Left lung (tissue), 4 donors: ENCODE measurements at regions not wholly inside any gene's neighbourhood (a gene's known extent, or its start where the extent isn't known, plus 50 kb on each side); places are given as distances from the start of the nearest gene placed in this dataset.

Experiments
- ATAC-seq: fragments of 200-7000 bp; cut with Tn5 transposase; one replicate; pipeline ENCODE4 v1.9.1; 2020; ENCODE audit warnings: moderate library complexity
- DNase-seq, 4 donors: peaks; one replicate each; pipeline ENCODE4 v3.0.0-alpha.2; 2013 to 2020
- H3K27ac ChIP-seq, 2 donors: fragments of 200-600 bp; sonication (generic) in 1 of 2; one replicate each; pipeline versions ENCODE4 v1.5.0 to v1.8.0; 2020 to 2021
- H3K27me3 ChIP-seq, 2 donors: fragments of 200-600 bp; sonication (generic) in 1 of 2; one replicate each; pipeline versions ENCODE4 v1.5.0 to v1.8.0; 2020 to 2021
- H3K36me3 ChIP-seq, 2 donors: fragments of 200-600 bp; sonication (generic) in 1 of 2; one replicate each; pipeline versions ENCODE4 v1.5.0 to v1.8.0; 2020 to 2021
- H3K4me1 ChIP-seq, 2 donors: fragments of 200-600 bp; one replicate each; pipeline ENCODE4 v1.8.0; 2021
- H3K4me3 ChIP-seq, 2 donors: fragments of 200-600 bp; sonication (generic) in 1 of 2; one replicate each; pipeline versions ENCODE4 v1.5.0 to v1.8.0; 2020 to 2021; ENCODE audit warnings: mild to moderate bottlenecking in 1 of 2
- H3K9me3 ChIP-seq, 2 donors: fragments of 200-600 bp; sonication (generic) in 1 of 2; one replicate each; pipeline versions ENCODE4 v1.5.0 to v1.8.0; 2020 to 2021
- intact Hi-C, 2 donors: fragments of 100-400 bp; cut with DNase I; formaldehyde crosslinking; loops; one replicate each; pipeline versions ENCODE4 v1.11.2 to v1.14.2; 2022
- TF ChIP-seq, protein P1 (sequence below), 2 donors: fragments of 200-600 bp; sonication (generic) in 1 of 2; IDR thresholded peaks; one replicate each; pipeline versions ENCODE4 v1.5.0 to v1.8.0; 2021; ENCODE audit warnings: antibody characterized with exemption in 2 of 2
- donor health status: DM: no; HTN: yes; CAD: no.
- donor health status: DM: no; HTN: no; CAD: no.

DNA sequence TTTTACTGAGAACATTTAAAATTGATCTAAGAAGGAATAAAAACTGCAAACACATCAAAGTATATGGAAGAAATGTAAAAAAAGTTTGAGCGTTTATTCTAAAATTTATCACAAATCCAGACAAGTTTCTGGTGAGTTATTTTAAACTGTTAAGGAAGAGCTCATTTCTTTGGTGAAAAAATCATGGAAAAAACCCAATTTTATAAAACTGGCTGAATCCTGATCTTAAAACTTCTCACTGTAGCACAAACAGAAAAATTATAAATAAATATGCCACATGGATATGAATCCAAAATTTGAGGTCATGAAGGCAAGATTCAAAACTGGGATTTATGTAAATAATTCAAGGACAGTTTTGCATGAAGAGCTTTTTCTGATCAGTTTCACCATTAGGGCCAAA is 205.1 kb upstream of the RGMA start:
- TF ChIP-seq, protein P1, sequence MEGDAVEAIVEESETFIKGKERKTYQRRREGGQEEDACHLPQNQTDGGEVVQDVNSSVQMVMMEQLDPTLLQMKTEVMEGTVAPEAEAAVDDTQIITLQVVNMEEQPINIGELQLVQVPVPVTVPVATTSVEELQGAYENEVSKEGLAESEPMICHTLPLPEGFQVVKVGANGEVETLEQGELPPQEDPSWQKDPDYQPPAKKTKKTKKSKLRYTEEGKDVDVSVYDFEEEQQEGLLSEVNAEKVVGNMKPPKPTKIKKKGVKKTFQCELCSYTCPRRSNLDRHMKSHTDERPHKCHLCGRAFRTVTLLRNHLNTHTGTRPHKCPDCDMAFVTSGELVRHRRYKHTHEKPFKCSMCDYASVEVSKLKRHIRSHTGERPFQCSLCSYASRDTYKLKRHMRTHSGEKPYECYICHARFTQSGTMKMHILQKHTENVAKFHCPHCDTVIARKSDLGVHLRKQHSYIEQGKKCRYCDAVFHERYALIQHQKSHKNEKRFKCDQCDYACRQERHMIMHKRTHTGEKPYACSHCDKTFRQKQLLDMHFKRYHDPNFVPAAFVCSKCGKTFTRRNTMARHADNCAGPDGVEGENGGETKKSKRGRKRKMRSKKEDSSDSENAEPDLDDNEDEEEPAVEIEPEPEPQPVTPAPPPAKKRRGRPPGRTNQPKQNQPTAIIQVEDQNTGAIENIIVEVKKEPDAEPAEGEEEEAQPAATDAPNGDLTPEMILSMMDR (IDR thresholded peaks at IDR 0.05) = no peak
- ATAC-seq (no peak), DNase-seq (no peak)
- Histone ChIP-seq H3K4me3 (no peak overlapping the region), H3K27ac (no peak overlapping the region), H3K4me1 (no peaks in the 10 kb centered on the region), H3K36me3 (no peaks in the 10 kb centered on the region), H3K27me3 (peaks cover 0 to 16% of the 10 kb centered on the region in 2 donors), H3K9me3 (no peaks in the 10 kb centered on the region)
- intact Hi-C loops = no loop called here

DNA sequence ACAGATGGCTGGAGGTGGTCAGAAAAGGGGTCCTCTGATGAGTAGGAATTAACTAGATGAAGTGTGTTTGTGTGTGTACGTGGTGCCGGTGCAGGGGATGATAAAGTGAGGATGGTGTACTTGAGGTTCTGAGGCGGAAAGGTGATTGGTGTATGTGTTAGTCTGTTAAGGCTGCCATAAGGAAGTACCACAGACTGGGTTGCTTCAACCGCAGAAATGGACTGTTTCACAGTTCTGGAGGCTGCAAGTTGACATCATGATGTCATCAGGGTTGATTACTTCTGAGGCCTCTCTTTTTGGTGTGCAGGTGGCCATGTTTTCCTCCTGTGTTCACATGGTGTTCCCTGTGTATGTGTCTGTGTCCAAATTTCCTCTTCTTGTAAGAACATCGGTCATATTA is 202.4 kb upstream of the RGMA start:
- TF ChIP-seq, protein P1 (IDR thresholded peaks at IDR 0.05) = no peak
- no peak for DNase-seq
- no peak for ATAC-seq

GRCh38 chr15:93290618-93290946 is 201.6 kb upstream of the RGMA start:
- DNase-seq (no peak), ATAC-seq (no peak)
- no peaks in the 10 kb centered on the region for H3K9me3 ChIP-seq
- H3K4me1 ChIP-seq = no peaks in the 10 kb centered on the region
- H3K27ac ChIP-seq = no peak overlapping the region
- TF ChIP-seq, protein P1 (IDR thresholded peaks at IDR 0.05) = no peak
- no peaks in the 10 kb centered on the region for H3K36me3 ChIP-seq
- no peak overlapping the region for H3K4me3 ChIP-seq
- intact Hi-C loops = no loop called here
- H3K27me3 ChIP-seq = peaks cover 0 to 16% of the 10 kb centered on the region in 2 donors

More for the DNA sequence above, 202.4 kb upstream of the RGMA start:
- no peaks in the 10 kb centered on the region for H3K9me3 ChIP-seq
- H3K27ac ChIP-seq = no peak overlapping the region
- no peaks in the 10 kb centered on the region for H3K36me3 ChIP-seq
- H3K27me3 ChIP-seq = peaks cover 0 to 16% of the 10 kb centered on the region in 2 donors
- H3K4me1 ChIP-seq = no peaks in the 10 kb centered on the region
- intact Hi-C loops = no loop called here
- no peak overlapping the region for H3K4me3 ChIP-seq

GRCh38 chr15:93289941-93290617 is 201.1 kb upstream of the RGMA start:
- TF ChIP-seq, protein P1 (IDR thresholded peaks at IDR 0.05) = no peak
- H3K36me3 ChIP-seq = no peaks in the 10 kb centered on the region
- peaks cover 0 to 16% of the 10 kb centered on the region in 2 donors for H3K27me3 ChIP-seq
- no peak for DNase-seq
- intact Hi-C loops = no loop called here
- no peak overlapping the region for H3K27ac ChIP-seq
- H3K4me3 ChIP-seq = no peak overlapping the region
- no peaks in the 10 kb centered on the region for H3K4me1 ChIP-seq
- no peak for ATAC-seq
- no peaks in the 10 kb centered on the region for H3K9me3 ChIP-seq

- no peak overlapping the region for H3K27ac ChIP-seq
- peaks cover 0 to 16% of the 10 kb centered on the region in 2 donors for H3K27me3 ChIP-seq
- intact Hi-C loops = no loop called here
- H3K4me3 ChIP-seq = no peak overlapping the region
- TF ChIP-seq, protein P1 (IDR thresholded peaks at IDR 0.05) = no peak
- H3K36me3 ChIP-seq = no peaks in the 10 kb centered on the region
- ATAC-seq = no peak
- no peaks in the 10 kb centered on the region for H3K9me3 ChIP-seq
- no peak for DNase-seq
- H3K4me1 ChIP-seq = no peaks in the 10 kb centered on the region
Measured at GRCh38 chr15:93288728-93289294, 199.8 kb upstream of the RGMA start.
